ENCODE measurements at regions not wholly inside any gene's neighbourhood (a gene's known extent, or its start where the extent isn't known, plus 50 kb on each side); places are given as distances from the start of the nearest gene placed in this dataset.

- DNase-seq, result no peak
Measured at GRCh38 chr10:28929942-28930341, 252.6 kb downstream of the BAMBI start.

- DNase-seq, result no peak
Measured at GRCh38 chr10:28930514-28931495, 253.5 kb downstream of the BAMBI start.

- no peak for DNase-seq
Measured at GRCh38 chr10:28935061-28935460, 257.7 kb downstream of the BAMBI start.

GRCh38 chr10:28937959-28938358 lies 260.6 kb downstream of the BAMBI start:
- no peak for DNase-seq

- peak; percentile 42 for DNase-seq
Measured at GRCh38 chr10:28938745-28939144, 261.4 kb downstream of the BAMBI start.

- peak; percentile 70 for DNase-seq
Measured at GRCh38 chr10:28939281-28940157, 262.2 kb downstream of the BAMBI start.

GRCh38 chr10:28940158-28940888 lies 263.0 kb downstream of the BAMBI start:
- no peak for DNase-seq

- DNase-seq, result no peak
Measured at GRCh38 chr10:28942012-28942411, 264.7 kb downstream of the BAMBI start.

- peak; percentile 44 for DNase-seq
Measured at GRCh38 chr10:28945959-28946358, 268.6 kb downstream of the BAMBI start.

GRCh38 chr10:28946479-28946878 lies 269.2 kb downstream of the BAMBI start:
- DNase-seq, result peak; percentile 93

GRCh38 chr10:28947171-28947570 lies 269.9 kb downstream of the BAMBI start:
- peak; percentile 27 for DNase-seq

GRCh38 chr10:28948046-28948445 lies 270.7 kb downstream of the BAMBI start:
- DNase-seq, result peak; percentile 31

GRCh38 chr10:28949005-28950004 lies 272.0 kb downstream of the BAMBI start:
- peak; percentile 27 for DNase-seq

GRCh38 chr10:28951484-28951883 lies 274.2 kb downstream of the BAMBI start:
- no peak for DNase-seq

- no peak for DNase-seq
Measured at GRCh38 chr10:28952523-28952922, 275.2 kb downstream of the BAMBI start.

- peak; percentile 19 for DNase-seq
Measured at GRCh38 chr10:28954211-28954610, 276.9 kb downstream of the BAMBI start.

- DNase-seq, result no peak
Measured at GRCh38 chr10:28958468-28958867, 281.1 kb downstream of the BAMBI start.

GRCh38 chr10:28959850-28960501 lies 282.7 kb downstream of the BAMBI start:
- DNase-seq, result peak; percentile 38

GRCh38 chr10:28962768-28963167 lies 285.4 kb downstream of the BAMBI start:
- no peak for DNase-seq

- DNase-seq, result no peak
Measured at GRCh38 chr10:28963539-28964221, 286.4 kb downstream of the BAMBI start.
